ENCODE measurements at regions not wholly inside any gene's neighbourhood (a gene's known extent, or its start where the extent isn't known, plus 50 kb on each side); places are given as distances from the start of the nearest gene placed in this dataset.
"Not testable (repeated sequence)": the region's sequence is repeated elsewhere in the genome, so short reads cannot be mapped to it uniquely, and the experiment has no call there.

DNA sequence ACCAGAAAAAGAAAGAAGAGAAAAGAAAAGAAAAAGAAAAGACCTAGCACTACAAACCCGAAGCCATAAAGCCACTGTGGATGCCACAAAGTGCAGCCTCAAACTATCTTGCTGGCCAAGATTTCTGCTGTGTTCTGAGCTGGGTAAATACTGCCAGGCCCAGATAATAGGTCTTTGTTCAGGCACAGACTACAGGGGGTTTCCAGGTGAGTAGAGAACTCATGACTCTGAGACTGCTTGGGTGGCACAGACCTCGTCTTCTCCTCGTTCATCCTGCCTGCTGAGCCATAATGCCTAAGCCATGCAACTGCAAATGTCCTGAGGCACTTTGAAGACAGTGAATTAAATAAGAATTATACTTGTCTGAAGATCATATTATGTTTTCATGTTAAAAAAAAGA lies 651.8 kb downstream of the LMO4 start:
- no peak for DNase-seq (ENCODE audit: low read depth in 2 of 3, low spot score in 2 of 3)

DNA sequence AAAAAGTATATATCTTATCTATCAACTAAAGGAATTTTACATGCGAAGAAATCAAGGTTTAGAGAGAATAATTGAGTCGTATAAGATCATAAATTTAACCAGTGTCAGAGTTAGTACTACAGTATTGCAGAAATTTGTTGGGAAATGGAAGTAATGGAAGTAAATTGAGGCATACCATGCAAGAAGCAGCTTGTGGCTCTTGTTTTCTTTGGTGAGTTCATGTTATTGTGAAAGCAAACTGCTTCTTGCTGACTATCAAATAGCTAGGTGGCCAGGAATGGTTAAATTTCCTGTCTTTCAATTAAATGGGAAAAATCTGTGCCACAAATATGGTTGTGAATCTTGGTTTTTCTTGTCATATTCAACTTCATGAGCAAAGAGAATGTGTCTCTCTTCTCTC lies 652.7 kb downstream of the LMO4 start:
- DNase-seq (ENCODE audit: low read depth in 2 of 3, low spot score in 2 of 3): no peak

DNA sequence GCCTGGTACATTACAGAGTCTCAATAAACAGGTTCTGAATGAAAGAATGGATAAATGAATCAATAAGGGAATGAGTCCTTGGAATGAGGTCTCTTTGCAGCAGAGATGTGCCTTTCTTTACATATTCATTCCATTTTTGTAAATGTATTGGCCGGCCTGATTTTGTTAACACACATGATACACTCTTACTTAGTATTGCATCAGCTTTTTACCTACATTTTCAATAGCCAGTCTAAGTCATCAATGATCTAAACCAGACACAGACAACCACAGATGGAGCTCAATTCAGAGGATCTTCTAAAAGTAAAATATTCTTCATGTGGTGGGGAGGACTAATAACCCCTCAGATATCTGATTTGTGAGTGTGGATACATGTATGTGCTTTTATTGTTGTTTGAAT lies 653.1 kb downstream of the LMO4 start:
- DNase-seq (ENCODE audit: low read depth in 2 of 3, low spot score in 2 of 3): no peak

DNA sequence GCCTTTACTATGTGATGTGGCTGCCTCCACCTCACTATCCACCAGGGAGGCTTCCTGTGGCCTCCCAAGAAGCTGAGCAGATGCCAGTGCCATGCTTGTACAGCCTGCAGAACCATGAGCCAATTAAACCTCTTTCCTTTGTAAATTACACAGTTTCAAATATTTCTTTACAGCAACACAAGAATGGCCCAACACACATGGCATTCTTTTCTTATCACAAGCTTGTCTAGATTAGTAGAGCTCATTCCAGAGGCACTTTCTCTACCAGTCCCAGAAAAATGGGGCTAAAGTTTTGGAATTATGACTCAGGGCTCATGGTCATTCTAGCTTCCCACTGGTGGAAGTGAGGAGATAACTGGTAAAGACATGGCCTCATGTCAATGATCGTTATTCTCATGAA lies 655.2 kb downstream of the LMO4 start:
- DNase-seq (ENCODE audit: low read depth in 2 of 3, low spot score in 2 of 3): no peak

DNA sequence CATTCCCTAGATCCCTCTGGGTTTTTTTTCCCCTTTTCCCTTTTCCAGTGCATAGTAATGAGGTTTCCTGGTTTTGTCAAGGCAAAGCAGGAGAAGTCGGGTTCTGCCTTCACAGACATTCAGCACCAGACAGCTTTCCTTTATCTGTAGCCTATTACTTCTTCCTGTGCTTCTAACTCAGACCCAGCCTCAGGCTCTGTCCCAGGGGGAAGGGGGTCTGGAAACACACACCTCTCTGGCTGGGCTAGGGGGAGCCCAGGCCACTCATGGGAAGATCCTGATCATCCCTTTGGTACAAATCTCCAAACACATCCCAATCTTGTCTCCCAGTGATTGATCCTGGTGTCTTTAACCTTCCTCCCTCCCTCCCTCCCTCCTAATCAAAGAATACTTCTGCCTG lies 656.4 kb downstream of the LMO4 start:
- no peak for DNase-seq (ENCODE audit: low read depth in 2 of 3, low spot score in 2 of 3)

DNA sequence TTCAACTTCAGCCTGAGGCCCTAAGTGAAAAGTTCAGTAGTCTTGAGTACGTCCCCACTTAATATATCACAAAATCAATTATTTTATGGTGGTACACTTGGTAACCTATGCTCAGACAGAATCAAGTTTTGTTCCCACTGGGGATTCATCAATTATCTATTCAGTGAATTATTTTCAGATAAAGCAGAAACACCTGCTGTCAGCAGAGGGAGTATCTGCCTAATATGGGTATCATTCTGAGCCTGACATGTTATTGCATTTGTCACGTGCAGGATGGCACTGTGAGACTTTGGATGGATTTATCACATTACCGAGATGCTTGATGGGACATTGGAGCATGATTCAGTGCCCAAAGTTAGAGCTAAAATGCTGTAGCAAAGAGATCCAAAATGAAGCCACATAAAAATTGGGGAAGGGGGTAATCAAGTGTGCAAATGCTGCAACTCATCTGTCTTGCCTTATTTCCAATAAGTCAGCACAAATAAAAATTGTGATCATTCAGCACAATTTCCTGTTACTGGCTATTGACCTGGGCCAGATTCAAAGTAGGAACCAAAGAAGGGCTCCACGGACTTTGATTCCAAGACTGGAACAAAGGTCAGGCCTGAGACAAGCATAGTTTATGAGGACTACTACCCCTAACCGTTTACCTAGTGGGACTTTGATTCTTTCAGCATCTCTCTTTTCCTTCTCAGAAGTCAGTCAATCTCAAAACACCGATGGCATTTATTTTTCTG lies 657.6 kb downstream of the LMO4 start:
- no peak for DNase-seq (ENCODE audit: low read depth in 2 of 3, low spot score in 2 of 3)

DNA sequence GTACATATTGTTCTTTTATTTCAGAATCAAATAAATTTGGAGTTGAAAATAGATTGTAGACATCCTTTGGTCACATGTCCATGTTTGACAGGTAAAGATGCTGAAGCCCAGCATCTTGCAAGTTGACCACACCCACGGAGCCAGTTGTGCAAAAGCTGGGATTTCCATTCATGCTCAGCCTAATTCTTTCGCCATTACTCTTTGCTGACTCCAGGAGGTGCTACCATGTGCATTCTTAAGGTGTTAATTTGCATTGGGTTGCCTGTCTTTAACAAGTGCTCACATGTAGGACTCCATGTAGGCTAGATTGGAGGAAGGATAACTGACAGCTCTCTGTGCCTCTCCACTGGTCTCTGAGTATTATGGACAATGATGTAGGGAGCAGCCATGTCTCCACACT lies 660.7 kb downstream of the LMO4 start:
- DNase-seq (ENCODE audit: low read depth in 2 of 3, low spot score in 2 of 3): no peak

DNA sequence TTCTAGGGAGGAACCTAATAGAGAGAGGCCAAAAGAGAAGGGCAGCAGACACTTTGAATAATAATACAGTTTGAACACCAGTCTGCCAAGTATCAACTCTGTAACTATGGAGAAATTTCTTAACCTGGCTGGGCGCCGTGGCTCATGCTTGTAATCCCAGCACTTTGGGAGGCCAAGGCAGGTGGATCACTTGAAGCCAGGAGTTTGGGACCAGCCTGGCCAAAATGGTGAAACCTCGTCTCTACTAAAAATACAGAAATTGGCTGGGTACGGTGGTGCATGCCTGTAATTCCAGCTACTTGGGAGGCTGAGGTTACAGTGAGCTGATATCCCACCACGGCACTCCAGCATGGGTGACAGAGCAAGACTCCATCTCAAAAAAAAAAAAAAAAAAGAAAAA lies 663.9 kb downstream of the LMO4 start:
- DNase-seq (ENCODE audit: low read depth in 2 of 3, low spot score in 2 of 3): not testable (repeated sequence)

DNA sequence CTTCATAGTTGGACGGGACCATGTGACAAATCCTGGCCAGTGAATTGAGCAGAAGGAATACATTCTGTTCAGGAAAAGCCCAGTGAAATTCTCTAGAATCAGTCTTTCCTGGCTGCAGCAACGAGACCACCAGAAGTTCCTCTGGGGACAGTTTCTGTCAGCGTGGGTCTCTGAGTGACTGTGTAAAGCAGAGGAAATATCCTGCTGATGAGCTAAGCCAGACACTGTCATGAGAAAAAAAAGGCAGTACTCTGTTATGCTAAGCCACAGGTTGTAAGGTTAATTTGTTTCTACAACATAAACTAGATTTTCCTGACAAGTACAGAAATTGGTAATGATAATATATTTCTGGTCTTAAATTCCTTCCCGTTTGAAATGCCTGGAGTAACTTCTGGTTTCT lies 664.4 kb downstream of the LMO4 start:
- DNase-seq (ENCODE audit: low read depth in 2 of 3, low spot score in 2 of 3): no peak

DNA sequence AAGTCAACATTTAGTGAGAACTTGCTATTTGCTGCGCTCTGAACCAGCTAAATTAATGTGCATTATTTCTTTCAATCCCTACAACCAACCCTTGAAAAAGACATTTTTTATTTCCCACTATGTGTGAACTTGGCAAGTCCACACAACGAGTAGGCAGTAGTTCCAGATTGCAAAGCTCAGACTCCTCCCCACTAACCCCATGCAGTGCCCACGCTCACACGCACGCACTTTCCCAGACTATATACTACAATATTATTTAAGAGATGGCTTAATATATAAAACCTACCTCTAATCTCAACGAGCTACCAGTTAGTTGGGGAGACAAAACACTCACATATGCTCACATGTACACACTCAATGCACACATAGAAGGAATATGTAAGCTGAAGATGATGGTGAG lies 671.2 kb downstream of the LMO4 start:
- DNase-seq (ENCODE audit: low read depth in 2 of 3, low spot score in 2 of 3): no peak

DNA sequence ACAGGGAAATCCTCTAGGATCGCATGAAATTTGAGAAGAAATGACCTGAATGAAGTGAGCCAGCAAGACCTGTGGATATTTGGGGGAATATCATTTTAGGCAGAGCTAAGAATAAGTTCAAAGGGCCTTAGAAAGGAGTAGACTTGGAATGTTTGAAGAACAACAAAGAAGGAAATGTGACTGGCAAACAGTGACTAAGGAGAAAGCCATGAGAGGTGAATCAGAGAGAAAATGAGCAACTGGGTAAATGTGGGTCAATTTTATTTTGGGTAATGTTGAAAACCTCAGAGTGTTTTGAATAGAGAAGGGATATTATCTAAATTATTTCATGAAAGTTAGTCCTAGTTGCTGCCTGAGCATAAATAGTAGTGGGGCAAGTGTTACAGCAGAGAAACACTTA lies 672.8 kb downstream of the LMO4 start:
- no peak for DNase-seq (ENCODE audit: low read depth in 2 of 3, low spot score in 2 of 3)

DNA sequence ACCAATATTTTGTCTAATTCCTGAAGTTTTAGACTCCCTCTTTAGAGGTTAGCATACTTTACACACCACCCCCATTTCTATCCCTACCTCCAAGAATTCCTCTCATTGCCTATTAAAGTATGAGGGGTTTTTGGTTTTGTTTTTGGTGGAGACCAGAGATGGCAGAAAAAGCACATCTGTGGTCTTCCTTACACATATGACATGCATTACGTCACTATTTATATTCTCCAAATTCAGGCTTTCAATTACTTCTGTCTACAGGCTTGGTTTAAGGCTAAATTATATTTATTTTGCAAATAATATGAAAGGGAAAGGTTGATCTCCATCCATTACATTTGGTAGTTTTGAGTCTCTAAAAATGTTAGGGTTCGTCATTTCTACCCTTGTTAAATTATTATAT lies 674.6 kb downstream of the LMO4 start:
- DNase-seq (ENCODE audit: low read depth in 2 of 3, low spot score in 2 of 3): no peak

DNA sequence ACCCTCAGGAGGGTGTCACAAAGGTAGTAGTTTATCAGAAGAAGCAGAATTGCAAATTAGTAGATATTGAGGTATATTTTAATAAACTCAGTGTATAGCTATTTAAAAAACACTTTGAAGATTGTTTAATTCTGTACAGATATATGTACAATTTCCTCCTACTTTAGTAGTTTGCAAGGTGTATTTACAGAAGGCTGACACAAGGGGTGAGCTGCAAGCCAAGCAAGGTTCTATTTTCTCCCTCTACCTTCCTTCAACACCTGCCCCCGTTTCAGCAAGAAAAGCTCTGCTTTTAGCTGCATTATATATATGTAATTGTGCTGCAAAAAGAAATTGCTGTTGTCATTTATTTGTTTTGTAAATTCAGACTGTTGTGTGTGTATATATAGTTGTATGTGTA lies 674.2 kb upstream of the PKN2 start:
- no peak for DNase-seq (ENCODE audit: low read depth in 2 of 3, low spot score in 2 of 3)

DNA sequence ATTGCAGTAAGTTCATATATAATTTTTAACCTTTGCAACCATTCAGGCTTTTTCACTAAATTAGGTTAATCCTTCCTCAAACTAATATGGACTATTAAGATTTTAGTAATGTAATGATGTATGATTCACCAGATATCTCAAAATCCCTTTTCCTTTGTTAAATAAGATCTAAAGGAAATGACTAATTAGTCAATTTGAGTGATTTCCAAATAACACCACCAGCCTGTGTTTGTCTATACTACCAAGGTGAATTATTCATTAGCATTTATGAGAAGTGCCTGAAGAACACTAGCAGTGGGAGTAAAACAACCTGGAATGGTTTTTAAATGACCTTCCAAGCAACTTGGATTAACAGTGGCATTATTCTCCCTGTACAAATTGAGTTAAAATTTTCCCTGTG lies 670.6 kb upstream of the PKN2 start:
- no peak for DNase-seq (ENCODE audit: low read depth in 2 of 3, low spot score in 2 of 3)

DNA sequence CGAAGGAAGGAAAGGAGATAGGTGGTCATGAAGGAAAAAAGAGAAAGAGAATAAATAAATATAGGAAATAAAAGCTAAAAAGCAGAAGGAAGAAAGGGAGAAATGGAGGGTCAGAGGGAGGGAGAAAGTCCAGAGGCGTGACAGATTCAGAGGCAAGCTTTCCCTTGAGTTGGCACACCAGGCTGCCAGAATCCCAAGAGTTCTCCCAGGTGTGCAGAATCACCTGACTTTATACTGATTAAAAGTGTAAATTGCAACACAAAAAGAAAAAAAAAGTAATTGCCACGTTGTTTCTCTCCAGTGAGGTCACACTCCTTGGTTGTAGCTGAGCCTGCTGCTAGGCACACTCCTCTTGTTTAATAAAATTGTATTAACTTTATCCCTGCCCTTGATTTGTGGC lies 669.9 kb upstream of the PKN2 start:
- DNase-seq (ENCODE audit: low read depth in 2 of 3, low spot score in 2 of 3): no peak

DNA sequence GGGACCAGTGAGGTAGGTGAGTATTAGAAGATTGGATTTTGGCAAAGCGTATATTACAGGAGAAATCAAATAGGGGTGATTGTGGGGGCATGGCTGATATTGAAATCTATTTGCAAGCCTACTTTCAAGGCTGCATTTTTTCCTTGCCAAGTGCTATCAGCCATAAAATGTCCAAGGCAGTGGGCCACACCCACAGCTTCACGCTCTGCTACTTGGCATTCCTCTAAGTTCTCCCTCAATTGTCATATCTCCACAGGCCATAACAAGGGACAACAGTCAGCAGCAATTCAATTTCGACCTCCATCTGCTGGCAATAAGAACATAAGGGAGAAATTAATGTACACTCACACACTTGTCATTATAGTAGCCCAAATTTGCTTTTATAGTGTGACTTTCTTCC lies 667.1 kb upstream of the PKN2 start:
- DNase-seq (ENCODE audit: low read depth in 2 of 3, low spot score in 2 of 3): no peak

DNA sequence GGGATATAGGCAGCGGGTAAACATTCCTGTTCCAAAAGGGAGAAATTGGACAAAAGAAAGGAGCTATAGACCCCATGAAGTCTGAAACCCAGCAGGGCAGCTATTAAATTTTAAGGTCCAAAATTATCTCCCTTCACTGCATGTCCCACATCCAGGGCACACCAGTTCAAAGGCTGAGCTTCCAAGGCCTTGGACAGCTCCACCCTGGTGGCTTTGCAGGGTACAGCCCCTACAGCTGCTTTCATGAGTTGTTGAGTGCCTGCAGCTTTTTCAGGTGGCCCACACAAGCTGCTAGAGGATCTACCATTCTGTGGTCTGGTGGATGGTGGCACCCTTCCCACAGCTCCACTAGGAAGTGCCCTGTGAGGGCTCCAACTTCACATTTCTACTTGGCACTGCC lies 662.5 kb upstream of the PKN2 start:
- no peak for DNase-seq (ENCODE audit: low read depth in 2 of 3, low spot score in 2 of 3)

DNA sequence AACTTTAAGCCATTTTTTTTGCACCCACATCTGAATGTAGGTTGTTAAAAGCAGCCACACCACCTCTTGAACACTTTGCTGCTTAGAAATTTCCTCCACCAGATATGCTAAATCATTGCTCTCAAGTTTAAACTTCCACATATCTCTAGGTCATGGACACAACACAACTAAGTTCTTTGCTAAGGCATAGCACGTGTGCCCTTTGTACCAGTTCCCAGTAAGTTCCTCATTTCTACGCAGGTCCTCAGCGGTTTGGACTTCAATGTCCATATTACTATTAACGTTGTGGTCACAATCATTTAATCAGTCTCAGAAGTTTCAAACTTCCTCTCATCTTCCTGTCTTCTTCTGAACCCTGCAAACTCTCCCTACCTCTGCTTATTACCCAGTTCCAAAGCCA lies 661.6 kb upstream of the PKN2 start:
- DNase-seq (ENCODE audit: low read depth in 2 of 3, low spot score in 2 of 3): no peak

DNA sequence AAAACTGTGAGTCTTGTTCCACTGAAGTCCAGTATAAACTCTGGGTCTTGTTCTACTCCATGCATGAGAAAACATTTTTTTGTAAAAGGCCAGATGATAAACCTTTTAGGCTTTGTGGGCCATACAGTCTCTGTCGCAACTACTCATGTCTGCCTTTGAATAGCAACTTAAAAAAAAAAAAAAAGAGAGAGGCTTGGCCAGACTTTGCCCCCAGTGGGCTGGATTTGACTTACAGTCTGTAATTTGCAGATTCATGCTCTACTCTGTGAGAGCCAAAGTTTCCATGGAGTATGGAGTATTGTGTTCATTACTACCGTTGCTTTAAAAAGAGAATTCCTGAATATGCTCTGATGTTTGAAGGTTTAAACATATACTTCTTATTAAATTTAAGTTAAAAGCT lies 654.9 kb upstream of the PKN2 start:
- DNase-seq (ENCODE audit: low read depth in 2 of 3, low spot score in 2 of 3): no peak

DNA sequence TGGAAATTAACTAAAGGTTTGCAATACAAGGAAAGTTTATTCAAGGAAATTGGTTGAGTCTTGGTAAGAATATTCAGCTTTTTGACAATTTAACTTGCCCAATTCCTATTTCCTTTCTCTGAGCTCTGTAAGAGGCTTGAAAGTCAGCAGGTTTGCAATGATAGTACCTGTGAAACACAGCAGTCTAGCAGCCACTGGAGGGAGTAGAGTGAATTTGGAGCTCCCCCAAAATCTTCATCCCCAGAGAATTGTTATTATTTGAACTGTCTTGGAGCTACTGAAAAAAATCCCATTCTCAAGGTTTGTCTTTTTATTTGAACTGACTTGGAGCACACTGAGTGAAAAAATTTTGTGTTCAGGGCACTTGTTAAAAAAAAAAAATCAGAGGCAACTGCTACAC lies 654.2 kb upstream of the PKN2 start:
- DNase-seq (ENCODE audit: low read depth in 2 of 3, low spot score in 2 of 3): no peak

DNA sequence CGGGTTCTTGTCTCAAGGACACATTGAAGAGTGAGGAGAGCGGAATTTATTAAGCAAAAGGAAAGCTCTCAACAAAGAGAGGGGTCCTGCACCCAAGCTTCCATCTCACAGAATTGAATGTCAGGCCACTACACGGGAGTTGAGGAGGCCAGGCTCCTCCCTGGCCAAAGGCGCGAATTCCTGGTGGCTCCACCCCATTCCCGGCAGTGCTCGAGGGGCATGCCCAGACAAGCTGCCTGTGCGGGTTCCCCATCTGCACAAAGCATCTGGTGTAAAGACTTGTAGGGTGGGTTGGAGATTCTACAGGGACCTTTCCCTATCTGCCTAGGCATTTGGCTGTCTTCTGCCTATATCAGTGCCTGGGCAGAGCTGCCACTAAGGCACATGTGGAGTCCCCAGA lies 648.5 kb upstream of the PKN2 start:
- DNase-seq (ENCODE audit: low read depth in 2 of 3, low spot score in 2 of 3): no peak

DNA sequence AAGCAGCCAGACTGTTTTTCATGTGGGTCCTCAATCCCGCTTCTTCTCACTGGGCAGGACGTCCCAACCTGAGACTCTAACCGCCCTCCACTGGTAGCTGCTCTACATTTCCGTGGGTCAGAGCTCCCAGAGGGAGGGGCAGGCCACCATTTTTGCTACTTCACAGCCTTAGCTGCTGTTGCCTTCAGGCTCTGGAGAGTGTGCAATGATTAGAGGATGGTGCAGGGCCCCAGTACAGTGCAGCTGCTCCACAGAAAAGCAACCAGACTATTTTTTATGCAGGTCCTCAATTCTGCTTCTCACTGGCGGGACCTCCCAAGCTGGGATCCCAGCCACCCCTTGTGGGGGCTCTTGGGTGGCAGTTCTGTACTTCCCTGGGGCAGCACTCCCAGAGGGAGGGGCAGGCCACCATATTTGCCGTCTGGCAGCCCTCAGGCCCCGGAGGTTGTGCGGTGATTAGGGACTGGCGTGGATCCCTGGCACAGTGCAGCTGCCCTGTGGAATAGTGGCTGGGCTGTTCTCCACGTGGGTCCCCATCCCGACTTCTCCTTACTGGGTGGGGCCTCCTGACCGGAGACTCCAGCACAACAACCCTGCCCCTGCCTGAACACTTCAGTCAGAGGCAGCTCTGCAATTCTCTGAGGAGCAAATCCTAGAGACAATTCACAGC lies 647.6 kb upstream of the PKN2 start:
- DNase-seq (ENCODE audit: low read depth in 2 of 3, low spot score in 2 of 3): no peak

DNA sequence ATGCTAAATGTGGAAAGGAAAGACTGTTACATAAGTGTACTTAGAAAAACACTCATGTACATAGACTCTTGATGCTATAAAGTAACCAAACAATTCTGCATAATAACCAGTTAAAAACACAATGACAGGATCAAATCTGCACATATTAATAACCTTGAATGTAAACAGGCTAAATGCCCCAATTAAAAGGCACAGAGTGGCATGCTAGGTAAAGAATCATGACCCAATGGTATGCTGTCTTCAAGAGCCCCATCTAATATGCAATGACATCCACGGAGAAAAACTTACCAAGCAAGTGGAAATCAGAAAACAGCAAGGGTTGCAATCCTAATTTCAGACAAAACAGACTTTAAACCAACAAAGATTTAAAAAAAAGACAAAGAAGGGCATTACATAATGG lies 644.8 kb upstream of the PKN2 start:
- no peak for DNase-seq (ENCODE audit: low read depth in 2 of 3, low spot score in 2 of 3)
